Chondrocyte (in vitro differentiated cells): ENCODE measurements at regions not wholly inside any gene's neighbourhood (a gene's known extent, or its start where the extent isn't known, plus 50 kb on each side); places are given as distances from the start of the nearest gene placed in this dataset.

Experiments used
- DNase-seq: peaks from one replicate; pipeline ENCODE4 v3.0.0; 2021; ENCODE audit warnings: mixed read lengths, low spot score
- H3K27ac Mint-ChIP-seq: one replicate; pipeline ENCODE4 v1.8.0; 2021; ENCODE audit warnings: mild to moderate bottlenecking, moderate library complexity, mixed read lengths; ENCODE audit not compliant: unreplicated experiment
- H3K27me3 Mint-ChIP-seq: 2 replicates; pipeline ENCODE4 v1.8.0; 2021; ENCODE audit warnings: low read depth, mixed read lengths
- H3K36me3 Mint-ChIP-seq: 2 replicates; pipeline ENCODE4 v1.8.0; 2021; ENCODE audit warnings: low read depth, mixed read lengths
- H3K4me1 Mint-ChIP-seq: 2 replicates; pipeline ENCODE4 v1.8.0; 2021; ENCODE audit warnings: low read depth, mild to moderate bottlenecking, mixed read lengths
- H3K4me3 Mint-ChIP-seq: one replicate; pipeline ENCODE4 v1.8.0; 2021; ENCODE audit warnings: mild to moderate bottlenecking, moderate library complexity, mixed read lengths; ENCODE audit not compliant: unreplicated experiment
- H3K9me3 Mint-ChIP-seq: 2 replicates; pipeline ENCODE4 v1.8.0; 2021; ENCODE audit warnings: low read depth, mixed read lengths
- TF ChIP-seq, protein P1 (sequence below): fragments of 200-600 bp; sonication (generic); IDR thresholded peaks from 2 replicates; pipeline ENCODE4 v1.5.0; 2021; ENCODE audit warnings: antibody characterized with exemption, mild to moderate bottlenecking, moderate library complexity

DNA sequence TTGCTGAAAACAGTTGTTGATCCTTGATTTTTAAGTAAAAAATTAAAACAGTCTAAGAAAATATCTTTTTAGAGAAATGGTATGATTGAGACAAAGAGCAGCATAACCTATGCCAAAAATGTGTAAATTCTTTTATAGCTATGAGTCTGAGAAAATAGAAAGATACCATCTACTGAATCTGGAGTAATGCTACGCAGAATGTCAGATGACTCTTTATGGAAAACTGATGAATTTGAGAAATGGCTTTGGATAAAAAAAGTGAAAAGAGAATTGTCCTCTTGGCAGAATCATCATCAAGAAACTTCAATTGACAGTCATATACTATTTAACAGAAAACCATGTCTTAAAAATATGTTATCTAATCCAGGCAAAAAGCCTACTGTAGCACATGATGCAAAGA lies 183.1 kb downstream of the FAT4 start:
- Mint-ChIP-seq H3K9me3 (peaks cover 2% of the 10 kb centered on the region), H3K36me3 (no peaks in the 10 kb centered on the region), H3K4me1 (no peaks in the 10 kb centered on the region), H3K4me3 (no peak overlapping the region), H3K27ac (no peak overlapping the region), H3K27me3 (no peaks in the 10 kb centered on the region)
- DNase-seq, result no peak
- TF ChIP-seq, protein P1, sequence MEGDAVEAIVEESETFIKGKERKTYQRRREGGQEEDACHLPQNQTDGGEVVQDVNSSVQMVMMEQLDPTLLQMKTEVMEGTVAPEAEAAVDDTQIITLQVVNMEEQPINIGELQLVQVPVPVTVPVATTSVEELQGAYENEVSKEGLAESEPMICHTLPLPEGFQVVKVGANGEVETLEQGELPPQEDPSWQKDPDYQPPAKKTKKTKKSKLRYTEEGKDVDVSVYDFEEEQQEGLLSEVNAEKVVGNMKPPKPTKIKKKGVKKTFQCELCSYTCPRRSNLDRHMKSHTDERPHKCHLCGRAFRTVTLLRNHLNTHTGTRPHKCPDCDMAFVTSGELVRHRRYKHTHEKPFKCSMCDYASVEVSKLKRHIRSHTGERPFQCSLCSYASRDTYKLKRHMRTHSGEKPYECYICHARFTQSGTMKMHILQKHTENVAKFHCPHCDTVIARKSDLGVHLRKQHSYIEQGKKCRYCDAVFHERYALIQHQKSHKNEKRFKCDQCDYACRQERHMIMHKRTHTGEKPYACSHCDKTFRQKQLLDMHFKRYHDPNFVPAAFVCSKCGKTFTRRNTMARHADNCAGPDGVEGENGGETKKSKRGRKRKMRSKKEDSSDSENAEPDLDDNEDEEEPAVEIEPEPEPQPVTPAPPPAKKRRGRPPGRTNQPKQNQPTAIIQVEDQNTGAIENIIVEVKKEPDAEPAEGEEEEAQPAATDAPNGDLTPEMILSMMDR, result no peak

DNA sequence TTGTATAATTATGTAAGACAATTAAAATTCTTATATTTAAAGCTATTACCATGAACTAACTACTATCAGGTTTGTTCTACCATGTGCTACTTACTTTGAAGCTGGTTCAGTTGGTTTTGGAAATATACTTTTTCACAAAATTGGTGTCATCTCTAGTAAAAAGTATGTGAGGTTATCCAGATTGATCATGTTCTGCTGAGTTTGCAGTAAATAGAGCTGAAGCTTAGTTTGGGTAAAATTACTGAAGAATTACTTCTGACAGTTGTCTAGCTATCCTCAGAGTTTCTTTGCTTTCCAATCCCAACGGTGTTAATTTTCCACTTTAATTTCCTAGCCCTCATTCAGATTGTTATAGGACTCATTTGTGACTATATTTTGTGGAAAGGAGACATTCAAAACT lies 184.2 kb downstream of the FAT4 start:
- Mint-ChIP-seq H3K27ac (no peak overlapping the region), H3K9me3 (peaks cover 2% of the 10 kb centered on the region), H3K27me3 (no peaks in the 10 kb centered on the region), H3K36me3 (no peaks in the 10 kb centered on the region), H3K4me3 (no peak overlapping the region), H3K4me1 (no peaks in the 10 kb centered on the region)
- DNase-seq, result no peak
- TF ChIP-seq, protein P1, result no peak

DNA sequence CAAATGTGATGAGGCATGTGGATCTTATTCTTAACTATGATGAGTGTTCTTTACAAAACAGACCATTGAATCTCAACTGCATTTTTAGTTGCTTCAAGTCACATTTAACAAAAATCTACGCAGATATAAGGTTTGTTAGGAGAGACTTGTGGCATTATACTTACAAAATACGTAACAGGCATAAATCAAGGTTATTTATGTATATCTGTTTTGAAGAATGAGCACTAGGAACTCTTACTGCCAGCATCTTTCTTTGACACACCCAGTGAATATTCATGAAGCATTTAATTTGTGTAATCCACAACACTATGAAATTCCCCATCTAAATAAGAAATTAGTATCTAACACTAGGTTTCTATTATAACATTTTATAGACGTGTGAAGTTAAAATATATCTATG lies 186.3 kb downstream of the FAT4 start:
- H3K27ac Mint-ChIP-seq, result no peak overlapping the region
- H3K4me3 Mint-ChIP-seq, result no peak overlapping the region
- no peaks in the 10 kb centered on the region for H3K4me1 Mint-ChIP-seq
- H3K36me3 Mint-ChIP-seq, result no peaks in the 10 kb centered on the region
- peaks cover 2% of the 10 kb centered on the region for H3K27me3 Mint-ChIP-seq
- TF ChIP-seq, protein P1, result no peak
- DNase-seq, result no peak
- peaks cover 2% of the 10 kb centered on the region for H3K9me3 Mint-ChIP-seq

- Mint-ChIP-seq H3K36me3 (no peaks in the 10 kb centered on the region), H3K27me3 (peaks cover 2% of the 10 kb centered on the region), H3K27ac (no peak overlapping the region), H3K9me3 (peaks cover 2% of the 10 kb centered on the region), H3K4me3 (no peak overlapping the region), H3K4me1 (no peaks in the 10 kb centered on the region)
- no peak for DNase-seq
- TF ChIP-seq, protein P1, result no peak
Measured at GRCh38 chr4:125501568-125501967, 186.8 kb downstream of the FAT4 start.

DNA sequence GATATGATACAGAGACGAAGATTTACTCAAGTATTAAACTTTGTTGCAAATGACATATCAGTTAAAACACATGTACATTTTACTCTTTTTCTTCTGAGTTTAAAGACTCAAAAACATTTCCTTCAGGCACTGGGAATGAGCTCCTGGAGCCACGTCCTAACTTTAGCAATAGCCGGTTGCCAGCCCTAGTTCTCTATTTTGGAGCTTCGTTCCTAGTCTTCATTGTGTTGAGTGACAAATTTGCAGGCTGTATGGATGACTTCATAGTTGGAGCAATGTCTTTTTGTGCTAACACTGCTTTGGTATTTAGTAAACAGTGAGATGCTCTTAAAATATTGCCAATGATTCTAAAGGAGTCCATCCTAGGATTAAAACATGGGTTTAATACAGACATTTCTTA lies 190.9 kb downstream of the FAT4 start:
- TF ChIP-seq, protein P1, result no peak
- peaks cover 2% of the 10 kb centered on the region for H3K27me3 Mint-ChIP-seq
- H3K36me3 Mint-ChIP-seq, result no peaks in the 10 kb centered on the region
- no peak overlapping the region for H3K4me3 Mint-ChIP-seq
- H3K4me1 Mint-ChIP-seq, result no peaks in the 10 kb centered on the region
- H3K27ac Mint-ChIP-seq, result no peak overlapping the region
- no peaks in the 10 kb centered on the region for H3K9me3 Mint-ChIP-seq
- no peak for DNase-seq
